Inferior parietal cortex (tissue), 1 donor: ENCODE measurements at regions not wholly inside any gene's neighbourhood (a gene's known extent, or its start where the extent isn't known, plus 50 kb on each side); places are given as distances from the start of the nearest gene placed in this dataset.

Source experiments
- DNase-seq: peaks from one replicate; pipeline ENCODE4 v3.0.0-alpha.2; 2016; ENCODE audit errors: extremely low spot score

- no peak for DNase-seq
Measured at GRCh38 chr2:45301307-45302277, 292.3 kb upstream of the SIX2 start.

GRCh38 chr2:45300026-45300750 is 290.9 kb upstream of the SIX2 start:
- no peak for DNase-seq

- no peak for DNase-seq
Measured at GRCh38 chr2:45299361-45299760, 290.1 kb upstream of the SIX2 start.

GRCh38 chr2:45293182-45293581 is 283.9 kb upstream of the SIX2 start:
- no peak for DNase-seq

GRCh38 chr2:45291296-45291701 is 282.0 kb upstream of the SIX2 start:
- DNase-seq = no peak

- DNase-seq = no peak
Measured at GRCh38 chr2:45289997-45290709, 280.9 kb upstream of the SIX2 start.

- DNase-seq = no peak
Measured at GRCh38 chr2:45288532-45289417, 279.5 kb upstream of the SIX2 start.

- DNase-seq = peak; percentile 6
Measured at GRCh38 chr2:45287045-45287444, 277.8 kb upstream of the SIX2 start.

GRCh38 chr2:45285771-45286390 is 276.6 kb upstream of the SIX2 start:
- no peak for DNase-seq

GRCh38 chr2:45285311-45285710 is 276.1 kb upstream of the SIX2 start:
- no peak for DNase-seq

GRCh38 chr2:45284621-45284995 is 275.4 kb upstream of the SIX2 start:
- DNase-seq = no peak

- DNase-seq = no peak
Measured at GRCh38 chr2:45283764-45284620, 274.7 kb upstream of the SIX2 start.

- DNase-seq = no peak
Measured at GRCh38 chr2:45282646-45283045, 273.4 kb upstream of the SIX2 start.

- no peak for DNase-seq
Measured at GRCh38 chr2:45281311-45281710, 272.1 kb upstream of the SIX2 start.

GRCh38 chr2:45280794-45281193 is 271.5 kb upstream of the SIX2 start:
- DNase-seq = no peak

GRCh38 chr2:45279356-45279755 is 270.1 kb upstream of the SIX2 start:
- DNase-seq = no peak

GRCh38 chr2:45278365-45279078 is 269.3 kb upstream of the SIX2 start:
- no peak for DNase-seq

- DNase-seq = no peak
Measured at GRCh38 chr2:45276914-45277313, 267.7 kb upstream of the SIX2 start.

- DNase-seq = no peak
Measured at GRCh38 chr2:45275806-45276205, 266.6 kb upstream of the SIX2 start.
